NCI-H82 treated with DMSO at 0.1 percent for 48 hours (cell line): ENCODE measurements at regions not wholly inside any gene's neighbourhood (a gene's known extent, or its start where the extent isn't known, plus 50 kb on each side); places are given as distances from the start of the nearest gene placed in this dataset.
"Not testable (repeated sequence)": the region's sequence is repeated elsewhere in the genome, so short reads cannot be mapped to it uniquely, and the experiment has no call there.

Experiments used
- DNase-seq: peaks from one replicate; lab custom pipeline; 2025; ENCODE audit not compliant: unreplicated experiment; lab: John Stamatoyannopoulos, UW

GRCh38 chr16:25449802-25450201, 192.2 kb upstream of the ZKSCAN2 start:
- DNase-seq, result no peak

GRCh38 chr16:25443994-25444393, 186.3 kb upstream of the ZKSCAN2 start:
- no peak for DNase-seq

GRCh38 chr16:25434064-25434463, 176.4 kb upstream of the ZKSCAN2 start:
- DNase-seq, result no peak

- DNase-seq, result no peak
These were observed 175.7 kb upstream of the ZKSCAN2 start for GRCh38 chr16:25433388-25433787.

- no peak for DNase-seq
These were observed 173.8 kb upstream of the ZKSCAN2 start for GRCh38 chr16:25431472-25431871.

GRCh38 chr16:25426829-25427228, 169.2 kb upstream of the ZKSCAN2 start:
- DNase-seq, result no peak

GRCh38 chr16:25419681-25420080, 162.0 kb upstream of the ZKSCAN2 start:
- no peak for DNase-seq

GRCh38 chr16:25419153-25419552, 161.5 kb upstream of the ZKSCAN2 start:
- no peak for DNase-seq

- no peak for DNase-seq
These were observed 158.4 kb upstream of the ZKSCAN2 start for GRCh38 chr16:25416002-25416401.

GRCh38 chr16:25413975-25414374, 156.3 kb upstream of the ZKSCAN2 start:
- DNase-seq, result no peak

- DNase-seq, result no peak
These were observed 155.5 kb upstream of the ZKSCAN2 start for GRCh38 chr16:25413133-25413532.

- DNase-seq, result no peak
These were observed 153.9 kb upstream of the ZKSCAN2 start for GRCh38 chr16:25411396-25412081.

- DNase-seq, result no peak
These were observed 146.2 kb upstream of the ZKSCAN2 start for GRCh38 chr16:25403852-25404251.

- DNase-seq, result no peak
These were observed 137.9 kb upstream of the ZKSCAN2 start for GRCh38 chr16:25395528-25395927.

- DNase-seq, result no peak
These were observed 133.1 kb upstream of the ZKSCAN2 start for GRCh38 chr16:25390761-25391160.

- no peak for DNase-seq
These were observed 116.9 kb upstream of the ZKSCAN2 start for GRCh38 chr16:25374556-25374955.

- no peak for DNase-seq
These were observed 115.1 kb upstream of the ZKSCAN2 start for GRCh38 chr16:25372716-25373115.

- DNase-seq, result no peak
These were observed 113.7 kb upstream of the ZKSCAN2 start for GRCh38 chr16:25371342-25371741.

- DNase-seq, result no peak
These were observed 112.9 kb upstream of the ZKSCAN2 start for GRCh38 chr16:25370541-25370940.

- DNase-seq, result no peak
These were observed 110.3 kb upstream of the ZKSCAN2 start for GRCh38 chr16:25367773-25368524.

GRCh38 chr16:25366078-25366477, 108.4 kb upstream of the ZKSCAN2 start:
- no peak for DNase-seq

- not testable (repeated sequence) for DNase-seq
These were observed 101.9 kb upstream of the ZKSCAN2 start for GRCh38 chr16:25359516-25359915.

- DNase-seq, result no peak
These were observed 86.4 kb upstream of the ZKSCAN2 start for GRCh38 chr16:25344006-25344405.
